OCI-LY1 (cell line): ENCODE measurements at regions not wholly inside any gene's neighbourhood (a gene's known extent, or its start where the extent isn't known, plus 50 kb on each side); places are given as distances from the start of the nearest gene placed in this dataset.

ENCODE experiments used
- H2AFZ ChIP-seq: fragments of 200-600 bp; sonication (generic), shearing (Covaris generic); 2 replicates; pipeline ENCODE4 v1.6.0; 2014; ENCODE audit warnings: antibody characterized with exemption, mild to moderate bottlenecking, low read length
- H3F3A ChIP-seq: fragments of 200-600 bp; sonication (generic), shearing (Covaris generic); 2 replicates; pipeline ENCODE4 v1.6.0; 2014; ENCODE audit warnings: mild to moderate bottlenecking, antibody characterized with exemption, low read length, moderate library complexity; ENCODE audit not compliant: insufficient read depth
- H3K27ac ChIP-seq: fragments of 200-600 bp; sonication (generic); 2 replicates; pipeline ENCODE4 v1.5.1; 2014; ENCODE audit warnings: low read length, mixed run types, mild to moderate bottlenecking, low read depth; ENCODE audit not compliant: poor library complexity, severe bottlenecking
- H3K27me3 ChIP-seq: fragments of 200-600 bp; sonication (generic); 2 replicates; pipeline ENCODE4 v1.6.0; 2014; ENCODE audit warnings: antibody characterized with exemption, mild to moderate bottlenecking, low read length, moderate library complexity; ENCODE audit not compliant: insufficient read depth
- H3K36me3 ChIP-seq: fragments of 200-600 bp; sonication (generic); 2 replicates; pipeline ENCODE4 v1.6.1; 2014; ENCODE audit warnings: mild to moderate bottlenecking, antibody characterized with exemption, low read length, moderate library complexity, mixed read lengths; ENCODE audit not compliant: insufficient read depth
- H3K4me1 ChIP-seq: fragments of 200-600 bp; sonication (generic); 2 replicates; pipeline ENCODE4 v1.5.1; 2014; ENCODE audit warnings: mild to moderate bottlenecking, low read length, moderate library complexity; ENCODE audit not compliant: insufficient read depth, severe bottlenecking
- H3K4me2 ChIP-seq: fragments of 200-600 bp; sonication (generic), shearing (Covaris generic); 2 replicates; pipeline ENCODE4 v1.6.1; 2014; ENCODE audit warnings: low read length
- H3K4me3 ChIP-seq: fragments of 200-600 bp; sonication (generic); 2 replicates; pipeline ENCODE4 v1.5.1; 2014; ENCODE audit warnings: low read length, low read depth, mild to moderate bottlenecking, mixed read lengths; ENCODE audit not compliant: poor library complexity, severe bottlenecking
- H3K79me2 ChIP-seq: fragments of 200-600 bp; shearing (Covaris generic); 2 replicates; pipeline ENCODE4 v1.6.1; 2016; ENCODE audit warnings: mixed run types, low read length, mixed read lengths; ENCODE audit not compliant: insufficient read depth
- H3K9ac ChIP-seq: fragments of 200-600 bp; sonication (generic), shearing (Covaris generic); 2 replicates; pipeline ENCODE4 v1.6.1; 2014; ENCODE audit warnings: mild to moderate bottlenecking, low read length, mixed read lengths
- H3K9me2 ChIP-seq: fragments of 200-600 bp; sonication (generic), shearing (Covaris generic); 2 replicates; pipeline ENCODE4 v1.6.1; 2014; ENCODE audit warnings: low read depth, mild to moderate bottlenecking, low read length, mixed read lengths
- H3K9me3 ChIP-seq: fragments of 200-600 bp; shearing (Covaris generic); 2 replicates; pipeline ENCODE4 v1.6.1; 2014; ENCODE audit warnings: low read length, mixed read lengths
- H4K20me1 ChIP-seq: fragments of 200-600 bp; sonication (generic), shearing (Covaris generic); 2 replicates; pipeline ENCODE4 v1.6.0; 2016; ENCODE audit warnings: mild to moderate bottlenecking, low read length; ENCODE audit not compliant: insufficient read depth
- CTCF ChIP-seq: fragments of 200-600 bp; sonication (generic), shearing (Covaris generic); IDR thresholded peaks from 2 replicates; pipeline ENCODE4 v1.5.1; 2017; ENCODE audit warnings: mild to moderate bottlenecking, antibody characterized with exemption, low read length, moderate library complexity, mixed read lengths
- EZH2 ChIP-seq: fragments of 200-600 bp; sonication (generic), shearing (Covaris generic); IDR thresholded peaks from 2 replicates; pipeline ENCODE4 v1.8.0; 2017; ENCODE audit warnings: borderline replicate concordance, mixed run types, mild to moderate bottlenecking, antibody characterized with exemption, low read length, moderate library complexity, mixed read lengths

DNA sequence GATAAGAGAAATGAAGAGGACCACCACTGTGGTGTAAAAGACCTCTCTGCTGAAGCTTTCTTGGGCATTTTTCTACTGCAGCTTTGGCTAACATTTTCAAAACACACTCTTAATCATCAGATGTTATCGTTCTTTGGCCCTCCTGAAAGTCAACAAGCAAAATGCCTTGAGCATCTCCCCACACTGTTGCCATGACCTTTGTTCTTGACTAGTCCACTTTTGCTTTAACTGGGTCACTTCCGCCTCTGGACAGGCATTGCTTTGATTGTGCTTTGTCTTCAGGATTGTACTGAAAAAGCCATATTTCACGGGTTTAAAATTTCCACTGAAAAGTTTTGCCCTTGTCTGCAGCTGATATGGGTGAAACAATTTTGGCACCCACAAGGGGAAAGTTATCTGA lies 107.8 kb upstream of the CXCL12 start:
- no peaks in the 10 kb centered on the region for H3K27me3 ChIP-seq
- H4K20me1 ChIP-seq: no peaks in the 10 kb centered on the region
- no peaks in the 10 kb centered on the region for H3K4me1 ChIP-seq

DNA sequence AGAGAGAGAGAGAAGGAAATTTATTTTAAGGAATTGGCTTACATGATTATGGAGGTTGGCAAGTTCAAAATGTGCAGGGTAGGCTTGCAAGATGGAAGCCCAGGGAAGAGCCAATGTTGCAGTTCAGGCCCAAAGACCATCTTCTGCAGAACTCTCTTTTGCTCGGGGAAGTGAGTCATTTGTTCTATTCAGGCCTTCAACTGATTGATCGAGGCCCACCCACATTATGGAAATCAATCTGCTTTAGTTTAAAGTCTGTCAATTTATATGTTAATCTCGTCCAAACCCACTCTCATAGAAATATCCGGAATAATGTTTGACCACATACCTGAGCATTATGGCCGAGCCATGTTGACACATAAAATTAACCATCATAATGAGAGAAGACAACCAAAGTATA lies 113.3 kb upstream of the CXCL12 start:
- Histone ChIP-seq H3K9me3 (no peaks in the 10 kb centered on the region), H4K20me1 (no peaks in the 10 kb centered on the region), H3K4me1 (no peaks in the 10 kb centered on the region), H3K4me2 (no peak overlapping the region), H3K9me2 (no peaks in the 10 kb centered on the region), H3K27ac (no peak overlapping the region), H3K27me3 (no peaks in the 10 kb centered on the region), H3K4me3 (no peak overlapping the region), H3F3A (no peaks in the 10 kb centered on the region), H3K79me2 (no peaks in the 10 kb centered on the region), H3K36me3 (no peaks in the 10 kb centered on the region), H3K9ac (no peak overlapping the region), H2AFZ (no peak overlapping the region)
- TF ChIP-seq EZH2: no peak
- no peak for TF ChIP-seq CTCF

More for the DNA sequence above, 107.8 kb upstream of the CXCL12 start:
- H2AFZ ChIP-seq: no peak overlapping the region
- H3K4me2 ChIP-seq: no peak overlapping the region
- H3K36me3 ChIP-seq: no peaks in the 10 kb centered on the region
- H3K79me2 ChIP-seq: no peaks in the 10 kb centered on the region
- H3K9ac ChIP-seq: no peak overlapping the region
- no peaks in the 10 kb centered on the region for H3K9me2 ChIP-seq
- no peaks in the 10 kb centered on the region for H3K9me3 ChIP-seq
- no peak overlapping the region for H3K4me3 ChIP-seq
- TF ChIP-seq EZH2 (no peak), CTCF (no peak)
- no peaks in the 10 kb centered on the region for H3F3A ChIP-seq
- no peak overlapping the region for H3K27ac ChIP-seq

- H3K9me2 ChIP-seq: no peaks in the 10 kb centered on the region
- H3K36me3 ChIP-seq: no peaks in the 10 kb centered on the region
- H3K27me3 ChIP-seq: no peaks in the 10 kb centered on the region
- H3F3A ChIP-seq: no peaks in the 10 kb centered on the region
- H3K4me3 ChIP-seq: no peak overlapping the region
- no peak for TF ChIP-seq EZH2
- no peak for TF ChIP-seq CTCF
- no peak overlapping the region for H2AFZ ChIP-seq
- H3K79me2 ChIP-seq: no peaks in the 10 kb centered on the region
- no peak overlapping the region for H3K9ac ChIP-seq
- no peaks in the 10 kb centered on the region for H3K4me1 ChIP-seq
- no peaks in the 10 kb centered on the region for H3K9me3 ChIP-seq
- H4K20me1 ChIP-seq: no peaks in the 10 kb centered on the region
- no peak overlapping the region for H3K27ac ChIP-seq
- no peak overlapping the region for H3K4me2 ChIP-seq
Observed at GRCh38 chr10:44500451-44500850, 115.6 kb upstream of the CXCL12 start.
